Heart left ventricle (tissue), 16 donors: ENCODE measurements at regions not wholly inside any gene's neighbourhood (a gene's known extent, or its start where the extent isn't known, plus 50 kb on each side); places are given as distances from the start of the nearest gene placed in this dataset.

Experiments
- ATAC-seq, 4 donors: fragments of 200-7000 bp; cut with Tn5 transposase; one replicate each; pipeline ENCODE4 v1.9.1; 2020 to 2022; ENCODE audit warnings: moderate library complexity in 4 of 4, mild to moderate bottlenecking in 3 of 4, moderate number of reproducible peaks in 1 of 4
- DNase-seq, 5 donors: peaks; one replicate each; pipeline ENCODE4 v3.0.0-alpha.2; 2020
- H3K27ac ChIP-seq, 12 donors: fragments of 200-600 bp; sonication (generic) in 4 of 12; one replicate each; pipeline versions ENCODE4 v1.5.0 to v1.8.0; 2016 to 2022; ENCODE audit warnings: mild to moderate bottlenecking in 2 of 12
- H3K27me3 ChIP-seq, 9 donors: fragments of 200-600 bp; sonication (generic) in 2 of 9; one replicate each; pipeline versions ENCODE4 v1.5.1 to v1.8.0; 2016 to 2022; ENCODE audit warnings: mild to moderate bottlenecking in 3 of 9
- H3K36me3 ChIP-seq, 9 donors: fragments of 200-600 bp; sonication (generic) in 2 of 9; one replicate each; pipeline versions ENCODE4 v1.5.0 to v1.8.0; 2018 to 2022; ENCODE audit warnings: mild to moderate bottlenecking in 2 of 9
- H3K4me1 ChIP-seq, 12 donors: fragments of 200-600 bp; sonication (generic) in 4 of 12; one replicate each; pipeline versions ENCODE4 v1.5.0 to v1.8.0; 2016 to 2022; ENCODE audit warnings: mild to moderate bottlenecking in 3 of 12
- H3K4me3 ChIP-seq, 12 donors: fragments of 200-600 bp; sonication (generic) in 4 of 12; one replicate each; pipeline versions ENCODE4 v1.5.0 to v1.8.0; 2017 to 2022; ENCODE audit warnings: mild to moderate bottlenecking in 9 of 12, moderate library complexity in 4 of 12
- H3K9me3 ChIP-seq, 12 donors: fragments of 200-600 bp; sonication (generic) in 4 of 12; one replicate each; pipeline versions ENCODE4 v1.5.0 to v1.8.0; 2016 to 2022; ENCODE audit warnings: mild to moderate bottlenecking in 1 of 12
- POLR2A ChIP-seq, 2 donors: fragments of 450-650 bp; IDR thresholded peaks; one replicate each; pipeline ENCODE4 v1.6.1; 2017; ENCODE audit warnings: antibody characterized with exemption in 2 of 2, mild to moderate bottlenecking in 2 of 2, moderate library complexity in 2 of 2
- WGBS, 4 donors: extraction: QIAGEN DNeasy Blood & Tissue Kit in 2 of 4; methylation state at CpG; one replicate each; pipeline versions ENCODE4 v1.1.5 to v1.1.7; 2013 to 2018; 5-methylcytosine and 5-hydroxymethylcytosine counted together
- intact Hi-C, 10 donors: fragments of 100-400 bp; cut with DNase I; formaldehyde crosslinking; loops; one replicate each; pipeline versions ENCODE4 v1.11.1 to v1.14.2; 2022
- TF ChIP-seq, protein P1 (sequence below), 12 donors: fragments of 200-600 bp; sonication (generic) in 4 of 12; IDR thresholded peaks; one replicate each; pipeline versions ENCODE4 v1.5.0 to v1.8.0; 2018 to 2022; ENCODE audit warnings: antibody characterized with exemption in 12 of 12, mild to moderate bottlenecking in 5 of 12
- donor health status: ischemic (EF 13 %, LVEDD 7.1; RV severe dilation, severe dysfunction).
- donor health status: healthy with polysubstance abuse.
- donor health status: DM: no; HTN: yes; CAD: no.
- donor health status: DM: no; HTN: no; CAD: no.
- donor health status: ischemic (EF 25% LVEDD 6.9; RV normal size, moderate dysfunction).
- donor health status: ischemic (EF 25% LVEDD 5.7; RV mildly dilated, moderate dysfunction).
- donor health status: healthy.
- donor health status: DM: yes; HTN: yes; CAD: no.
- donor health status: ischemic (EF 35%, LVEDD 5.7; RV mildly dilated, moderate dysfunction).
- donor health status: nonischemic (EF 11% LVEDD 7.7; RV severe dilation, severe dysfunction).
- donor health status: DM: yes; HTN: yes; CAD: no.
- donor health status: PGD.
- donor health status: ischemic (EF 29% LVEDD 5.4; RV normal size, mild dysfunction).
- donor health status: nonischemic (EF 23%, LVEDD 6.1; RV moderate dilation, normal function).

DNA sequence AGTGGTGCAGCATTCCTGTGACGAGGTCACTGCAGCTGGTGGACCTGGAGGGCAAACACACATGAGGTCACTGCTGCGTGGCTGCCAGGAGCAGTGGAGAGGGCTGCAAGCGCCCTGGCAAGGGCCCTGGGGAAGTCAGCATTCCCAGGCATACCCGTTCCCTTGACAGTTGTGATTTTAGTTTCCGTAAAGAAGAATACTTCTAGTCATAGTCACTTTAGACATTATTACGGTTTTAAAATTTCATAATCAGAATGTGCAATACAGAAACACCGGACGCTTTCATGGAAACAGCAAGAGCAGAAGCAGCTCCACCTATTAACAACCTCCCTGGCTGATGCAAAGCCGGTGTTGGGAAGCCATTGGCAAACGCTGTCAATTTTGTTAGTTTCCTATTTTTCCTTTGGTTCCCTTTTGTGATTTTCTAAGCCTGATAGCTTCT is 129.8 kb downstream of the GADD45G start:
- no peaks in the 10 kb centered on the region for H3K36me3 ChIP-seq
- intact Hi-C loops, result loop anchor here in 6 of 10 donors (5.0 to 10.0 kb wide), 6 partner anchors 60 to 363 kb away; partner anchors contain the start of gene GADD45G (in 4 of the 6)
- DNase-seq, result no peak
- H3K27ac ChIP-seq, result no peak overlapping the region
- no peaks in the 10 kb centered on the region for H3K27me3 ChIP-seq
- TF ChIP-seq POLR2A (IDR thresholded peaks at IDR 0.05), result no peak
- TF ChIP-seq, protein P1, sequence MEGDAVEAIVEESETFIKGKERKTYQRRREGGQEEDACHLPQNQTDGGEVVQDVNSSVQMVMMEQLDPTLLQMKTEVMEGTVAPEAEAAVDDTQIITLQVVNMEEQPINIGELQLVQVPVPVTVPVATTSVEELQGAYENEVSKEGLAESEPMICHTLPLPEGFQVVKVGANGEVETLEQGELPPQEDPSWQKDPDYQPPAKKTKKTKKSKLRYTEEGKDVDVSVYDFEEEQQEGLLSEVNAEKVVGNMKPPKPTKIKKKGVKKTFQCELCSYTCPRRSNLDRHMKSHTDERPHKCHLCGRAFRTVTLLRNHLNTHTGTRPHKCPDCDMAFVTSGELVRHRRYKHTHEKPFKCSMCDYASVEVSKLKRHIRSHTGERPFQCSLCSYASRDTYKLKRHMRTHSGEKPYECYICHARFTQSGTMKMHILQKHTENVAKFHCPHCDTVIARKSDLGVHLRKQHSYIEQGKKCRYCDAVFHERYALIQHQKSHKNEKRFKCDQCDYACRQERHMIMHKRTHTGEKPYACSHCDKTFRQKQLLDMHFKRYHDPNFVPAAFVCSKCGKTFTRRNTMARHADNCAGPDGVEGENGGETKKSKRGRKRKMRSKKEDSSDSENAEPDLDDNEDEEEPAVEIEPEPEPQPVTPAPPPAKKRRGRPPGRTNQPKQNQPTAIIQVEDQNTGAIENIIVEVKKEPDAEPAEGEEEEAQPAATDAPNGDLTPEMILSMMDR (IDR thresholded peaks at IDR 0.05), result no peak
- H3K9me3 ChIP-seq, result no peaks in the 10 kb centered on the region
- peak in 1 of 4 donors; percentile 28 for ATAC-seq
- H3K4me3 ChIP-seq, result no peak overlapping the region
- H3K4me1 ChIP-seq, result peaks cover 9 to 39% (median 20%) of the 10 kb centered on the region in 12 donors
- 76 to 87% (median 82%) methylated on average over 10 of the region's 10 CpGs for WGBS, 4 donors

DNA sequence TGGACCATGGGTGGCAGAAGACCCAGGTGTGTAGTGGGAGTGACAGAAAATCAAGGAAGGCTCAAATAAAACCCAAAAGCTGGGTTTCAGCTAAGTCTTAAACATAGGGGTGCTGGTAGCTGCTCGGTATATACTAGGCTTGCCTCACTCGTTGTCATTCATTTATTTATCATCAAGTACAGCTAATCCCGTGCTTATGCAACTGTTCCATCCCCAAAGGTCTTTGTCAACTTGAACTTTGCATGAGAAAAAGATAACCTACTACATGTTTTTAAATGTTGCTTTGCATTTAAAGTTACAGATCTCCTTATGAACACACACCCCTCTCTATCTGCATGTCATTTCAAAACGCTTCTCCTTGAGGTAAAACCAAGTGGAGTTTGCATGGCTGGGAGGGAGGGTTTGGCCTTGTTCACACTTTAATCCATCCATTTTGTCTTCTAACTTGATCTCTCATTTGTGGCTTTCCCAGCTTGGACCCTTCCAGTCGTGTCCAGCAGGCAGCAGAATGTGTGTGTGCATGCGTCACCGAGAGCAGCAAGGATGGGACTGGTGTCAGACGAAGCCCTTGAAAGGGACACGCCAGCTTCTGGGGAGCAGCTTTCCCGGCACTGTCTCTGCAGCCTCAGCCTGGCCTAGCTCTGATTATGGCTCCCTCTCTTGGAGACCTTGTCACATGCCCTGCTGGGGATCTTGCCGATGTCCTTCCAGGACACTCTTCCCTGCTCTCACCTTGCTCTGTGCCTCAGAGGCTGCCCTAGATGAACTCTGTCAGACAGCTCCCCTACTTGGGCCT is 133.5 kb downstream of the GADD45G start:
- H3K27ac ChIP-seq, result no peak overlapping the region
- H3K36me3 ChIP-seq, result no peaks in the 10 kb centered on the region
- no peaks in the 10 kb centered on the region for H3K27me3 ChIP-seq
- H3K9me3 ChIP-seq, result no peaks in the 10 kb centered on the region
- TF ChIP-seq, protein P1 (IDR thresholded peaks at IDR 0.05), result peak in 5 of 12 donors; percentile 11 to 20 (median 13)
- TF ChIP-seq POLR2A (IDR thresholded peaks at IDR 0.05), result no peak
- intact Hi-C loops, result loop anchor here in 6 of 10 donors (2.0 to 10.0 kb wide), 7 partner anchors 56 to 359 kb away; partner anchors contain the start of gene GADD45G (in 3 of the 6)
- peaks cover 0 to 31% (median under 1%) of the 10 kb centered on the region in 12 donors for H3K4me1 ChIP-seq
- no peak overlapping the region for H3K4me3 ChIP-seq
- 71 to 84% (median 72%) methylated on average over 11 of the region's 11 CpGs for WGBS, 4 donors
- peak; percentile 40 to 62 (median 46) for ATAC-seq
- DNase-seq, result no peak

DNA sequence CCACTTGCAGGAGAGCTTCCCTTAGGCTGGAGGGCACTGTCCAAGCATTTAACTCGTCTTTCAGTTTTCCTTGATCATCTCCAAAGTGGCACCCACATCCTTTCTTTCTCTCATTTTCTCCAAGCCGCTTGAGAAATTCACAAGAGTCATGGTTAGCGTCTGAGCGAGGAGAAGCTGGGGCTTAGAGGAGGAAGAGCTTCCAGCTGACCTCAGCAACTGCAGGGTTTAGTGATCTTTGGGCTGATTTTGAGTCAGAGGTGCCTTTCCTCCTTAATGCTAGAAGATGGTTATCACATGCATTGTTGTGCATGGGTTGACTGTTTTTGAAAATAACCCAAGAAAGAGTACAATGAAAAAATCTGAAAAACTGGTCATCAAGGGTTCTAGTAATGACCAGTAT is 134.7 kb downstream of the GADD45G start:
- DNase-seq (no peak), ATAC-seq (no peak)
- H3K9me3 ChIP-seq, result no peaks in the 10 kb centered on the region
- H3K27ac ChIP-seq, result peak overlapping the region in 1 of 12 donors; percentile 9
- no peaks in the 10 kb centered on the region for H3K27me3 ChIP-seq
- intact Hi-C loops, result loop anchor here in 6 of 10 donors (2.0 to 10.0 kb wide), 7 partner anchors 55 to 358 kb away; partner anchors contain the start of gene GADD45G (in 3 of the 6)
- no peak overlapping the region for H3K4me3 ChIP-seq
- H3K36me3 ChIP-seq, result no peaks in the 10 kb centered on the region
- TF ChIP-seq, protein P1 (IDR thresholded peaks at IDR 0.05), result no peak
- TF ChIP-seq POLR2A (IDR thresholded peaks at IDR 0.05), result no peak
- 88 to 95% (median 90%) methylated on average over 4 of the region's 4 CpGs for WGBS, 4 donors
- H3K4me1 ChIP-seq, result peaks cover 0 to 34% (median 4%) of the 10 kb centered on the region in 12 donors

DNA sequence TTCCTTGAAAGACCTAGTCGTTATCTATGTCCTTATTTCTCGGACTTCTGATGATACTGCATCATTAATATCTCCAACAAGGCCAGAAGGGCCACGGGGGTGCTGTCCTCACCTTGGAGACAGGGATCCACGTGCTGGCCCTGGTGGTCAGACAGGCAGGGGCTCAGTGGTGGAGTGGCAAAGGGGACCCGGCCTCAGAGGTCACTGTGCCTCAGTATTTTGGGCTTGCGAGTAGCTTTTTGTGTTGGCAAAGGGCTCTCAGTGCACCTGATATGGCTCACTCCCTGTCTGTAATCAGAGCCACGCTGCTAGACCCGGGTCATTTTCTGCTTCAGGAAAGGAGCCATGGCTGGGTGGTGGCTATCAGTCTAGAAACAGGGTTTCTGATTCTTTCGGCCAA is 135.1 kb downstream of the GADD45G start:
- H3K27me3 ChIP-seq, result no peaks in the 10 kb centered on the region
- DNase-seq (no peak), ATAC-seq (no peak)
- no peak for TF ChIP-seq POLR2A (IDR thresholded peaks at IDR 0.05)
- TF ChIP-seq, protein P1 (IDR thresholded peaks at IDR 0.05), result no peak
- no peaks in the 10 kb centered on the region for H3K36me3 ChIP-seq
- no peak overlapping the region for H3K4me3 ChIP-seq
- intact Hi-C loops, result loop anchor here in 6 of 10 donors (2.0 to 10.0 kb wide), 7 partner anchors 55 to 357 kb away; partner anchors contain the start of gene GADD45G (in 3 of the 6)
- H3K4me1 ChIP-seq, result peaks cover 0 to 30% (median 4%) of the 10 kb centered on the region in 12 donors
- H3K27ac ChIP-seq, result peak overlapping the region in 1 of 12 donors; percentile 9
- WGBS, 4 donors, result 92 to 94% (median 92%) methylated on average over 9 of the region's 9 CpGs
- H3K9me3 ChIP-seq, result peaks cover 0 to 4% (median 0%) of the 10 kb centered on the region in 12 donors
